ENCODE measurements at regions not wholly inside any gene's neighbourhood (a gene's known extent, or its start where the extent isn't known, plus 50 kb on each side); places are given as distances from the start of the nearest gene placed in this dataset.

- Histone ChIP-seq H3K36me3 (no peaks in the 10 kb centered on the region), H3K9me3 (peaks cover 0 to 35% (median 16%) of the 10 kb centered on the region in 4 donors), H3K27ac (no peak overlapping the region), H3K27me3 (no peaks in the 10 kb centered on the region), H3K4me3 (no peak overlapping the region), H3K4me1 (no peaks in the 10 kb centered on the region)
- TF ChIP-seq POLR2AphosphoS5 (IDR thresholded peaks at IDR 0.05) (no peak), POLR2A (IDR thresholded peaks at IDR 0.05) (no peak), EP300 (IDR thresholded peaks at IDR 0.05) (no peak)
- TF ChIP-seq, protein P1, sequence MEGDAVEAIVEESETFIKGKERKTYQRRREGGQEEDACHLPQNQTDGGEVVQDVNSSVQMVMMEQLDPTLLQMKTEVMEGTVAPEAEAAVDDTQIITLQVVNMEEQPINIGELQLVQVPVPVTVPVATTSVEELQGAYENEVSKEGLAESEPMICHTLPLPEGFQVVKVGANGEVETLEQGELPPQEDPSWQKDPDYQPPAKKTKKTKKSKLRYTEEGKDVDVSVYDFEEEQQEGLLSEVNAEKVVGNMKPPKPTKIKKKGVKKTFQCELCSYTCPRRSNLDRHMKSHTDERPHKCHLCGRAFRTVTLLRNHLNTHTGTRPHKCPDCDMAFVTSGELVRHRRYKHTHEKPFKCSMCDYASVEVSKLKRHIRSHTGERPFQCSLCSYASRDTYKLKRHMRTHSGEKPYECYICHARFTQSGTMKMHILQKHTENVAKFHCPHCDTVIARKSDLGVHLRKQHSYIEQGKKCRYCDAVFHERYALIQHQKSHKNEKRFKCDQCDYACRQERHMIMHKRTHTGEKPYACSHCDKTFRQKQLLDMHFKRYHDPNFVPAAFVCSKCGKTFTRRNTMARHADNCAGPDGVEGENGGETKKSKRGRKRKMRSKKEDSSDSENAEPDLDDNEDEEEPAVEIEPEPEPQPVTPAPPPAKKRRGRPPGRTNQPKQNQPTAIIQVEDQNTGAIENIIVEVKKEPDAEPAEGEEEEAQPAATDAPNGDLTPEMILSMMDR (IDR thresholded peaks at IDR 0.05) = no peak
- intact Hi-C loops (cut with DNase I; ENCODE audit: low total_unique reads) = no loop called here
- 82 to 93% (median 86%) methylated on average over 1 of the region's 1 CpG; no CpG with 5 or more reads in 1 of the 5 donors for WGBS, 5 donors
- DNase-seq = no peak
Measured at GRCh38 chr6:62441182-62441581, 155.2 kb upstream of the KHDRBS2 start.

DNA sequence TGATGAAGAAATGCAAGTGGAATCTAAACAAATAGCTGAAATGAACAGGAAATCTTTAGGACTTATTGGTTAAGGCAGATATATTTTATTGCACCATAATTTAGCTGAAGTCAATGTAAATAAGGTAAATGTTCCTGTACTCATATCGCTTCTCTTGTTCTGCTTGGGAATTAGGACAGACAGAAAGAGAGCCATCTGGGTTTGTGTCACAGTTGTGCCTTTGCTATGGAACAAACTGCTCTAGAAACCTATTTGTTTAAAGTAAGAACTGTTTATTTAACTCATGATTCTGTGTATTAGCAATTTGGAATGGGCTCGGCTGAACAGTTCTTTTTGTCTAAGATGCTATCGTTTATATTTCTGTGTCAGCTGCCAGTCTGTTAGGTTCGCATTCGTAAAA, 143.8 kb upstream of the KHDRBS2 start:
- Histone ChIP-seq H3K27me3 (no peaks in the 10 kb centered on the region), H3K9me3 (peaks cover 0 to 7% (median 3%) of the 10 kb centered on the region in 4 donors), H3K27ac (no peak overlapping the region), H3K36me3 (no peaks in the 10 kb centered on the region), H3K4me1 (no peaks in the 10 kb centered on the region), H3K4me3 (no peak overlapping the region)
- no peak for DNase-seq
- WGBS, 5 donors = 60 to 77% (median 73%) methylated on average over 5 of the region's 5 CpGs
- TF ChIP-seq, protein P1 (IDR thresholded peaks at IDR 0.05) = no peak
- TF ChIP-seq EP300 (IDR thresholded peaks at IDR 0.05) = no peak
- no peak for TF ChIP-seq POLR2A (IDR thresholded peaks at IDR 0.05)
- TF ChIP-seq POLR2AphosphoS5 (IDR thresholded peaks at IDR 0.05) = no peak
- intact Hi-C loops (cut with DNase I; ENCODE audit: low total_unique reads) = no loop called here

GRCh38 chr6:62400521-62401259, 114.7 kb upstream of the KHDRBS2 start:
- no peaks in the 10 kb centered on the region for H3K27me3 ChIP-seq
- no peak for TF ChIP-seq POLR2AphosphoS5 (IDR thresholded peaks at IDR 0.05)
- TF ChIP-seq POLR2A (IDR thresholded peaks at IDR 0.05) = no peak
- TF ChIP-seq EP300 (IDR thresholded peaks at IDR 0.05) = no peak
- TF ChIP-seq, protein P1 (IDR thresholded peaks at IDR 0.05) = no peak
- H3K4me1 ChIP-seq = no peaks in the 10 kb centered on the region
- intact Hi-C loops (cut with DNase I; ENCODE audit: low total_unique reads) = no loop called here
- no peaks in the 10 kb centered on the region for H3K36me3 ChIP-seq
- H3K9me3 ChIP-seq = peaks cover 0 to 3% (median 0%) of the 10 kb centered on the region in 4 donors
- H3K4me3 ChIP-seq = no peak overlapping the region
- DNase-seq = no peak
- WGBS, 5 donors = 70 to 77% (median 74%) methylated on average over 5 to 6 of the region's 6 CpGs
- H3K27ac ChIP-seq = no peak overlapping the region

DNA sequence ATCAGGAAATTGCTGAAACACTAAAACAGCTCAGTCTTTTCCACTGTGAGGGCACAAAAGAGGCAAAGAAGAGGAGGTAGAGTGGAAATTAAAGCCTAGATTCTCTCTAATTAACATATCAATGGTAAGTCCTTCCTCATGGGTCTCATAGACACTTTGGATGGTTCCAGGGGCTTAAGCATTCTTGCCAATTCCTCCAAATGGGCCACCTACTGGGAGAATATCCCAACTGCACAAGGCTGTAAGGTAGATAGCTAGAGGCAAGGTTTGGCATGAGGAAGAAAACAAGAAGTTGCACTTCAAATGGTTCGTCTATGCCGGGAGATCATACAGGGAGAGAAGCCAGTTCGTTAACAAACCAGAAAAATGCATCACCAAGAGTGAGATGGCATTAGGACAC, 107.6 kb upstream of the KHDRBS2 start:
- no peaks in the 10 kb centered on the region for H3K36me3 ChIP-seq
- WGBS, 5 donors = 70 to 89% (median 77%) methylated on average over 3 of the region's 3 CpGs
- TF ChIP-seq POLR2A (IDR thresholded peaks at IDR 0.05) (no peak), POLR2AphosphoS5 (IDR thresholded peaks at IDR 0.05) (no peak), EP300 (IDR thresholded peaks at IDR 0.05) (no peak)
- TF ChIP-seq, protein P1 (IDR thresholded peaks at IDR 0.05) = no peak
- intact Hi-C loops (cut with DNase I; ENCODE audit: low total_unique reads) = no loop called here
- no peaks in the 10 kb centered on the region for H3K27me3 ChIP-seq
- H3K4me3 ChIP-seq = no peak overlapping the region
- H3K4me1 ChIP-seq = no peaks in the 10 kb centered on the region
- H3K9me3 ChIP-seq = no peaks in the 10 kb centered on the region
- no peak for DNase-seq
- H3K27ac ChIP-seq = no peak overlapping the region
